ENCODE measurements at regions not wholly inside any gene's neighbourhood (a gene's known extent, or its start where the extent isn't known, plus 50 kb on each side); places are given as distances from the start of the nearest gene placed in this dataset.

- no peak overlapping the region for H2AFZ ChIP-seq (ENCODE audit: low read depth, low read length)
- no peaks in the 10 kb centered on the region for H3K36me3 ChIP-seq (ENCODE audit: insufficient read depth, low read length)
- no peak overlapping the region for H3K4me3 ChIP-seq (ENCODE audit: low read length)
- H3K27me3 ChIP-seq (ENCODE audit: insufficient read depth, low read length), result no peaks in the 10 kb centered on the region
- H3K9me3 ChIP-seq (ENCODE audit: low read length), result no peaks in the 10 kb centered on the region
- peaks cover 24% of the 10 kb centered on the region for H3K4me1 ChIP-seq (ENCODE audit: insufficient read depth, low read length)
Measured at GRCh38 chr10:4479342-4479741, 346.7 kb upstream of the AKR1E2 start.

- Histone ChIP-seq H3K4me1 (ENCODE audit: insufficient read depth, low read length) (peaks cover 10% of the 10 kb centered on the region), H3K4me3 (ENCODE audit: low read length) (no peak overlapping the region), H3K9me3 (ENCODE audit: low read length) (no peaks in the 10 kb centered on the region), H3K36me3 (ENCODE audit: insufficient read depth, low read length) (no peaks in the 10 kb centered on the region), H3K27me3 (ENCODE audit: insufficient read depth, low read length) (no peaks in the 10 kb centered on the region), H2AFZ (ENCODE audit: low read depth, low read length) (no peak overlapping the region)
Measured at GRCh38 chr10:4477664-4478063, 348.3 kb upstream of the AKR1E2 start.

GRCh38 chr10:4475827-4476490 is 350.0 kb upstream of the AKR1E2 start:
- Histone ChIP-seq H3K36me3 (ENCODE audit: insufficient read depth, low read length) (no peaks in the 10 kb centered on the region), H3K4me3 (ENCODE audit: low read length) (no peak overlapping the region), H3K27me3 (ENCODE audit: insufficient read depth, low read length) (no peaks in the 10 kb centered on the region), H3K4me1 (ENCODE audit: insufficient read depth, low read length) (no peaks in the 10 kb centered on the region), H3K9me3 (ENCODE audit: low read length) (no peaks in the 10 kb centered on the region), H2AFZ (ENCODE audit: low read depth, low read length) (no peak overlapping the region)

GRCh38 chr10:4474829-4475228 is 351.2 kb upstream of the AKR1E2 start:
- H3K4me3 ChIP-seq (ENCODE audit: low read length), result no peak overlapping the region
- no peaks in the 10 kb centered on the region for H3K36me3 ChIP-seq (ENCODE audit: insufficient read depth, low read length)
- no peak overlapping the region for H2AFZ ChIP-seq (ENCODE audit: low read depth, low read length)
- H3K4me1 ChIP-seq (ENCODE audit: insufficient read depth, low read length), result peaks cover 7% of the 10 kb centered on the region
- H3K27me3 ChIP-seq (ENCODE audit: insufficient read depth, low read length), result no peaks in the 10 kb centered on the region
- no peaks in the 10 kb centered on the region for H3K9me3 ChIP-seq (ENCODE audit: low read length)

GRCh38 chr10:4473977-4474376 is 352.0 kb upstream of the AKR1E2 start:
- Histone ChIP-seq H3K27me3 (ENCODE audit: insufficient read depth, low read length) (no peaks in the 10 kb centered on the region), H2AFZ (ENCODE audit: low read depth, low read length) (no peak overlapping the region), H3K36me3 (ENCODE audit: insufficient read depth, low read length) (no peaks in the 10 kb centered on the region), H3K4me1 (ENCODE audit: insufficient read depth, low read length) (peaks cover 8% of the 10 kb centered on the region), H3K9me3 (ENCODE audit: low read length) (no peaks in the 10 kb centered on the region), H3K4me3 (ENCODE audit: low read length) (no peak overlapping the region)

- H3K9me3 ChIP-seq (ENCODE audit: low read length), result no peaks in the 10 kb centered on the region
- peaks cover 8% of the 10 kb centered on the region for H3K4me1 ChIP-seq (ENCODE audit: insufficient read depth, low read length)
- H3K4me3 ChIP-seq (ENCODE audit: low read length), result no peak overlapping the region
- no peaks in the 10 kb centered on the region for H3K36me3 ChIP-seq (ENCODE audit: insufficient read depth, low read length)
- no peaks in the 10 kb centered on the region for H3K27me3 ChIP-seq (ENCODE audit: insufficient read depth, low read length)
- H2AFZ ChIP-seq (ENCODE audit: low read depth, low read length), result no peak overlapping the region
Measured at GRCh38 chr10:4472190-4472904, 353.7 kb upstream of the AKR1E2 start.

GRCh38 chr10:4470231-4470835 is 355.7 kb upstream of the AKR1E2 start:
- Histone ChIP-seq H2AFZ (ENCODE audit: low read depth, low read length) (no peak overlapping the region), H3K4me1 (ENCODE audit: insufficient read depth, low read length) (peaks cover 8% of the 10 kb centered on the region), H3K9me3 (ENCODE audit: low read length) (no peaks in the 10 kb centered on the region), H3K27me3 (ENCODE audit: insufficient read depth, low read length) (no peaks in the 10 kb centered on the region), H3K36me3 (ENCODE audit: insufficient read depth, low read length) (no peaks in the 10 kb centered on the region), H3K4me3 (ENCODE audit: low read length) (no peak overlapping the region)

- no peak overlapping the region for H3K4me3 ChIP-seq (ENCODE audit: low read length)
- no peak overlapping the region for H2AFZ ChIP-seq (ENCODE audit: low read depth, low read length)
- no peaks in the 10 kb centered on the region for H3K27me3 ChIP-seq (ENCODE audit: insufficient read depth, low read length)
- H3K36me3 ChIP-seq (ENCODE audit: insufficient read depth, low read length), result no peaks in the 10 kb centered on the region
- no peaks in the 10 kb centered on the region for H3K9me3 ChIP-seq (ENCODE audit: low read length)
- peaks cover 8% of the 10 kb centered on the region for H3K4me1 ChIP-seq (ENCODE audit: insufficient read depth, low read length)
Measured at GRCh38 chr10:4467481-4467880, 358.5 kb upstream of the AKR1E2 start.

GRCh38 chr10:4460267-4460666 is 365.7 kb upstream of the AKR1E2 start:
- Histone ChIP-seq H3K9me3 (ENCODE audit: low read length) (no peaks in the 10 kb centered on the region), H2AFZ (ENCODE audit: low read depth, low read length) (no peak overlapping the region), H3K27me3 (ENCODE audit: insufficient read depth, low read length) (no peaks in the 10 kb centered on the region), H3K4me1 (ENCODE audit: insufficient read depth, low read length) (no peaks in the 10 kb centered on the region), H3K36me3 (ENCODE audit: insufficient read depth, low read length) (no peaks in the 10 kb centered on the region), H3K4me3 (ENCODE audit: low read length) (no peak overlapping the region)

- no peak overlapping the region for H3K4me3 ChIP-seq (ENCODE audit: low read length)
- no peaks in the 10 kb centered on the region for H3K4me1 ChIP-seq (ENCODE audit: insufficient read depth, low read length)
- H3K36me3 ChIP-seq (ENCODE audit: insufficient read depth, low read length), result no peaks in the 10 kb centered on the region
- no peaks in the 10 kb centered on the region for H3K9me3 ChIP-seq (ENCODE audit: low read length)
- no peaks in the 10 kb centered on the region for H3K27me3 ChIP-seq (ENCODE audit: insufficient read depth, low read length)
- H2AFZ ChIP-seq (ENCODE audit: low read depth, low read length), result no peak overlapping the region
Measured at GRCh38 chr10:4459531-4459930, 366.5 kb upstream of the AKR1E2 start.

- H3K36me3 ChIP-seq (ENCODE audit: insufficient read depth, low read length), result no peaks in the 10 kb centered on the region
- no peaks in the 10 kb centered on the region for H3K27me3 ChIP-seq (ENCODE audit: insufficient read depth, low read length)
Measured at GRCh38 chr10:4457597-4457996, 368.4 kb upstream of the AKR1E2 start.

GRCh38 chr10:4456776-4457175 is 369.2 kb upstream of the AKR1E2 start:
- H3K4me1 ChIP-seq (ENCODE audit: insufficient read depth, low read length), result no peaks in the 10 kb centered on the region
- H3K9me3 ChIP-seq (ENCODE audit: low read length), result no peaks in the 10 kb centered on the region

More at GRCh38 chr10:4457597-4457996, 368.4 kb upstream of the AKR1E2 start:
- Histone ChIP-seq H2AFZ (ENCODE audit: low read depth, low read length) (no peak overlapping the region), H3K4me3 (ENCODE audit: low read length) (no peak overlapping the region), H3K4me1 (ENCODE audit: insufficient read depth, low read length) (no peaks in the 10 kb centered on the region), H3K9me3 (ENCODE audit: low read length) (no peaks in the 10 kb centered on the region)

GRCh38 chr10:4456279-4456678 is 369.7 kb upstream of the AKR1E2 start:
- H2AFZ ChIP-seq (ENCODE audit: low read depth, low read length), result no peak overlapping the region
- no peaks in the 10 kb centered on the region for H3K9me3 ChIP-seq (ENCODE audit: low read length)
- H3K4me3 ChIP-seq (ENCODE audit: low read length), result no peak overlapping the region
- H3K27me3 ChIP-seq (ENCODE audit: insufficient read depth, low read length), result no peaks in the 10 kb centered on the region
- H3K36me3 ChIP-seq (ENCODE audit: insufficient read depth, low read length), result no peaks in the 10 kb centered on the region
- H3K4me1 ChIP-seq (ENCODE audit: insufficient read depth, low read length), result peaks cover 2% of the 10 kb centered on the region

More at GRCh38 chr10:4456776-4457175, 369.2 kb upstream of the AKR1E2 start:
- Histone ChIP-seq H3K36me3 (ENCODE audit: insufficient read depth, low read length) (no peaks in the 10 kb centered on the region), H3K4me3 (ENCODE audit: low read length) (no peak overlapping the region), H3K27me3 (ENCODE audit: insufficient read depth, low read length) (no peaks in the 10 kb centered on the region), H2AFZ (ENCODE audit: low read depth, low read length) (no peak overlapping the region)
